Right lobe of liver (tissue), 6 donors: ENCODE measurements at regions not wholly inside any gene's neighbourhood (a gene's known extent, or its start where the extent isn't known, plus 50 kb on each side); places are given as distances from the start of the nearest gene placed in this dataset.
A peak's percentile ranks its signal among the peaks of the same experiment; 100 is the strongest.

Source experiments
- ATAC-seq, 4 donors: fragments of 200-7000 bp; cut with Tn5 transposase; one replicate each; pipeline ENCODE4 v1.9.1; 2020; ENCODE audit warnings: mild to moderate bottlenecking in 4 of 4, moderate library complexity in 4 of 4
- DNase-seq, 3 donors: peaks; one replicate each; pipeline ENCODE4 v3.0.0-alpha.2; 2020
- H3K27ac ChIP-seq, 3 donors: fragments of 200-600 bp; one replicate each; pipeline ENCODE4 v1.8.0; 2022
- H3K27me3 ChIP-seq, 2 donors: fragments of 200-600 bp; one replicate each; pipeline ENCODE4 v1.8.0; 2022
- H3K36me3 ChIP-seq, 4 donors: fragments of 200-600 bp; sonication (generic) in 1 of 4; one replicate each; pipeline versions ENCODE4 v1.5.1 to v1.8.0; 2017 to 2022; ENCODE audit warnings: control low read depth in 1 of 4
- H3K4me1 ChIP-seq, 4 donors: fragments of 200-600 bp; sonication (generic) in 1 of 4; one replicate each; pipeline versions ENCODE4 v1.5.1 to v1.8.0; 2017 to 2022; ENCODE audit warnings: control low read depth in 1 of 4
- H3K4me3 ChIP-seq, 3 donors: fragments of 200-600 bp; one replicate each; pipeline ENCODE4 v1.8.0; 2022
- H3K9me3 ChIP-seq, 4 donors: fragments of 200-600 bp; sonication (generic) in 1 of 4; one replicate each; pipeline versions ENCODE4 v1.5.1 to v1.8.0; 2017 to 2022; ENCODE audit warnings: control low read depth in 1 of 4
- POLR2A ChIP-seq: fragments of 450-650 bp; IDR thresholded peaks from one replicate; pipeline ENCODE4 v1.6.1; 2017; ENCODE audit warnings: antibody characterized with exemption, mild to moderate bottlenecking
- WGBS: methylation state at CpG from one replicate; pipeline ENCODE4 v1.1.6; 2018; ENCODE audit warnings: low coverage, low lambda C conversion rate; ENCODE audit not compliant: insufficient coverage; ENCODE audit errors: missing lambda C conversion rate; 5-methylcytosine and 5-hydroxymethylcytosine counted together
- intact Hi-C, 2 donors: fragments of 100-400 bp; cut with DNase I; formaldehyde crosslinking; loops; one replicate each; pipeline versions ENCODE4 v1.11.2 to v1.14.1; 2022
- TF ChIP-seq, protein P1 (sequence below), 4 donors: fragments of 200-600 bp in 3 of 4; fragments of 450-650 bp in 1 of 4; IDR thresholded peaks; one replicate each; pipeline versions ENCODE4 v1.5.1 to v1.8.0; 2016 to 2022; ENCODE audit warnings: antibody characterized with exemption in 4 of 4, mild to moderate bottlenecking in 2 of 4
- donor health status: DM: no; HTN: yes; CAD: no.
- donor health status: DM: no; HTN: no; CAD: no.
- donor health status: DM: no; HTN: no; CAD: no.
- donor health status: DM: no; HTN: yes; CAD: no.
- donor health status: DM: no; HTN: yes; CAD: no.

DNA sequence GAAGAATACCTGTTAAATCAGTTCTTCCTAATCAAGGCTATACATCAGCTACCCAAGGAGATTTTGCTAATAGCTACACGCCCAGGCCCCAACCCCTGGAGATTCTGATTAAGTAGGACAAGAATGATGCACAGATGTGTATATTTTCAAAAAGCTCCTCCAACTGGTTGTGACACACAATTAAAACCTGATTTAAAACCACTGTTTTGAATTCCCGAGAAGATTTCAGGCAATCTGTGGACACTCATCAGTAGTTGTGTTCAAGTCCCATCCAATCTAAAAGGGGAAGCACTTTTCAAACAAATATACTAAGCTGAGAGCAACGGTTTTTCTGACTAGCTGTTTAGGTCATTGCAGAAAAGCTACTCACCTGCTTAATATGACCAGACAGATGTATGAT lies 118.9 kb upstream of the NHSL1 start:
- Histone ChIP-seq H3K9me3 (no peaks in the 10 kb centered on the region), H3K4me3 (no peak overlapping the region), H3K27me3 (no peaks in the 10 kb centered on the region), H3K4me1 (no peaks in the 10 kb centered on the region), H3K27ac (no peak overlapping the region), H3K36me3 (no peaks in the 10 kb centered on the region)
- 85% methylated on average over 3 of the region's 3 CpGs for WGBS
- intact Hi-C loops, result no loop called here
- no peak for DNase-seq
- TF ChIP-seq POLR2A, result no peak
- TF ChIP-seq, protein P1, sequence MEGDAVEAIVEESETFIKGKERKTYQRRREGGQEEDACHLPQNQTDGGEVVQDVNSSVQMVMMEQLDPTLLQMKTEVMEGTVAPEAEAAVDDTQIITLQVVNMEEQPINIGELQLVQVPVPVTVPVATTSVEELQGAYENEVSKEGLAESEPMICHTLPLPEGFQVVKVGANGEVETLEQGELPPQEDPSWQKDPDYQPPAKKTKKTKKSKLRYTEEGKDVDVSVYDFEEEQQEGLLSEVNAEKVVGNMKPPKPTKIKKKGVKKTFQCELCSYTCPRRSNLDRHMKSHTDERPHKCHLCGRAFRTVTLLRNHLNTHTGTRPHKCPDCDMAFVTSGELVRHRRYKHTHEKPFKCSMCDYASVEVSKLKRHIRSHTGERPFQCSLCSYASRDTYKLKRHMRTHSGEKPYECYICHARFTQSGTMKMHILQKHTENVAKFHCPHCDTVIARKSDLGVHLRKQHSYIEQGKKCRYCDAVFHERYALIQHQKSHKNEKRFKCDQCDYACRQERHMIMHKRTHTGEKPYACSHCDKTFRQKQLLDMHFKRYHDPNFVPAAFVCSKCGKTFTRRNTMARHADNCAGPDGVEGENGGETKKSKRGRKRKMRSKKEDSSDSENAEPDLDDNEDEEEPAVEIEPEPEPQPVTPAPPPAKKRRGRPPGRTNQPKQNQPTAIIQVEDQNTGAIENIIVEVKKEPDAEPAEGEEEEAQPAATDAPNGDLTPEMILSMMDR (IDR thresholded peaks at IDR 0.05), result no peak
- ATAC-seq, result no peak

GRCh38 chr6:138620630-138621029 lies 121.3 kb upstream of the NHSL1 start:
- DNase-seq (no peak), ATAC-seq (peak; percentile 30 to 80 (median 48))
- WGBS, result 51% methylated on average over 3 of the region's 3 CpGs
- no peaks in the 10 kb centered on the region for H3K27me3 ChIP-seq
- no peaks in the 10 kb centered on the region for H3K36me3 ChIP-seq
- no peaks in the 10 kb centered on the region for H3K4me1 ChIP-seq
- no peak overlapping the region for H3K27ac ChIP-seq
- no peak overlapping the region for H3K4me3 ChIP-seq
- TF ChIP-seq, protein P1 (IDR thresholded peaks at IDR 0.05), result no peak
- no peak for TF ChIP-seq POLR2A
- intact Hi-C loops, result no loop called here
- H3K9me3 ChIP-seq, result no peaks in the 10 kb centered on the region

GRCh38 chr6:138622967-138623366 lies 123.7 kb upstream of the NHSL1 start:
- WGBS, result 78% methylated on average over 5 of the region's 5 CpGs

GRCh38 chr6:138631566-138631965 lies 132.3 kb upstream of the NHSL1 start:
- no peak overlapping the region for H3K27ac ChIP-seq
- no peak for ATAC-seq
- H3K27me3 ChIP-seq, result no peaks in the 10 kb centered on the region
- TF ChIP-seq, protein P1 (IDR thresholded peaks at IDR 0.05), result no peak
- TF ChIP-seq POLR2A, result no peak
- no peak overlapping the region for H3K4me3 ChIP-seq
- no CpG with 5 or more reads among the region's 3 CpGs for WGBS
- intact Hi-C loops, result no loop called here
- DNase-seq, result no peak
- H3K36me3 ChIP-seq, result no peaks in the 10 kb centered on the region
- H3K4me1 ChIP-seq, result no peaks in the 10 kb centered on the region
- no peaks in the 10 kb centered on the region for H3K9me3 ChIP-seq

More at GRCh38 chr6:138622967-138623366, 123.7 kb upstream of the NHSL1 start:
- Histone ChIP-seq H3K27ac (no peak overlapping the region), H3K27me3 (no peaks in the 10 kb centered on the region), H3K4me1 (no peaks in the 10 kb centered on the region), H3K9me3 (no peaks in the 10 kb centered on the region), H3K4me3 (no peak overlapping the region), H3K36me3 (no peaks in the 10 kb centered on the region)
- DNase-seq (no peak), ATAC-seq (no peak)
- intact Hi-C loops, result no loop called here
- no peak for TF ChIP-seq POLR2A
- TF ChIP-seq, protein P1 (IDR thresholded peaks at IDR 0.05), result no peak

GRCh38 chr6:138637822-138638221 lies 135.7 kb upstream of the CCDC28A start:
- DNase-seq (no peak), ATAC-seq (no peak)
- 100% methylated on average over 1 of the region's 1 CpG for WGBS

More at GRCh38 chr6:138637822-138638221, 135.7 kb upstream of the CCDC28A start:
- intact Hi-C loops, result no loop called here
- TF ChIP-seq, protein P1 (IDR thresholded peaks at IDR 0.05), result no peak
- no peak for TF ChIP-seq POLR2A
- no peak overlapping the region for H3K27ac ChIP-seq
- H3K36me3 ChIP-seq, result no peaks in the 10 kb centered on the region
- no peaks in the 10 kb centered on the region for H3K27me3 ChIP-seq
- no peaks in the 10 kb centered on the region for H3K9me3 ChIP-seq
- H3K4me3 ChIP-seq, result no peak overlapping the region
- peaks cover 0 to 1% (median under 1%) of the 10 kb centered on the region in 4 donors for H3K4me1 ChIP-seq
